ENCODE measurements at regions not wholly inside any gene's neighbourhood (a gene's known extent, or its start where the extent isn't known, plus 50 kb on each side); places are given as distances from the start of the nearest gene placed in this dataset.

GRCh38 chr11:93274851-93275250, 55.7 kb upstream of the DEUP1 start:
- no peak overlapping the region for H3K27ac ChIP-seq (ENCODE audit: insufficient read depth, low read depth, low read length)
- no peaks in the 10 kb centered on the region for H3K9me1 ChIP-seq (replicated peaks; ENCODE audit: control insufficient read depth, extremely low read depth, insufficient read depth, low read length)
- DNase-seq (ENCODE audit: low read depth, low spot score) (no peak), FAIRE-seq (no peak)
- ChIA-PET POLR2A (no interaction called here), CTCF (no interaction called here)
- H3K9ac ChIP-seq (replicated peaks; ENCODE audit: extremely low read depth, insufficient read depth, low read length), result no peak overlapping the region
- no peaks in the 10 kb centered on the region for H3K4me1 ChIP-seq (ENCODE audit: control insufficient read depth, extremely low read depth, insufficient read depth, low read length)
- no peaks in the 10 kb centered on the region for H3K27me3 ChIP-seq (ENCODE audit: control insufficient read depth in 2 of 2, insufficient read depth in 2 of 2, low read length in 2 of 2)
- H3K4me2 ChIP-seq (ENCODE audit: insufficient read depth, low read length), result no peak overlapping the region
- H3K36me3 ChIP-seq (ENCODE audit: control insufficient read depth in 2 of 2, extremely low read depth in 1 of 2, insufficient read depth in 2 of 2, low read length in 2 of 2), result no peaks in the 10 kb centered on the region
- H4K20me1 ChIP-seq (replicated peaks; ENCODE audit: control insufficient read depth, extremely low read depth, insufficient read depth, low read length), result no peaks in the 10 kb centered on the region
- no peak overlapping the region for H3K4me3 ChIP-seq (replicated peaks in 1 of 3; ENCODE audit: insufficient read depth in 1 of 3, low read depth in 1 of 3, low read length in 3 of 3)
- H2AFZ ChIP-seq (ENCODE audit: low read depth, low read length), result no peak overlapping the region
- dilution Hi-C loops (cut with MboI; ENCODE audit: extremely low pct_ligation_motif_present, low sequenced_read_pairs) (no loop called here), intact Hi-C loops (cut with micrococcal nuclease) (no loop called here)
- no TSS peak for BruUV-seq (replicated peaks)
- H3K79me2 ChIP-seq (ENCODE audit: control insufficient read depth, insufficient read depth, low read length), result no peaks in the 10 kb centered on the region
- TF ChIP-seq JUN (IDR thresholded peaks at IDR 0.05; ENCODE audit: borderline replicate concordance, insufficient read depth, insufficient read length, low read depth) (no peak), CTCF (IDR thresholded peaks at IDR 0.05; ENCODE audit: extremely low read depth in 1 of 2, insufficient read depth in 1 of 2, low read depth in 1 of 2, low read length in 2 of 2) (no peak), MYC (IDR thresholded peaks at IDR 0.05; ENCODE audit: low read depth, low read length) (no peak), EZH2 (IDR thresholded peaks at IDR 0.05; ENCODE audit: borderline replicate concordance, low read depth, low read length, severe bottlenecking) (no peak), POLR2AphosphoS5 (IDR thresholded peaks at IDR 0.05; ENCODE audit: insufficient read depth, low read depth, low read length) (no peak)
- H3K9me3 ChIP-seq (replicated peaks; ENCODE audit: control insufficient read depth, insufficient read depth, low read length), result no peaks in the 10 kb centered on the region

GRCh38 chr11:93278976-93279375, 51.6 kb upstream of the DEUP1 start:
- Histone ChIP-seq H3K9me3 (replicated peaks; ENCODE audit: control insufficient read depth, insufficient read depth, low read length) (no peaks in the 10 kb centered on the region), H4K20me1 (replicated peaks; ENCODE audit: control insufficient read depth, extremely low read depth, insufficient read depth, low read length) (no peaks in the 10 kb centered on the region), H3K27ac (ENCODE audit: insufficient read depth, low read depth, low read length) (no peak overlapping the region), H3K9me1 (replicated peaks; ENCODE audit: control insufficient read depth, extremely low read depth, insufficient read depth, low read length) (no peaks in the 10 kb centered on the region), H3K79me2 (ENCODE audit: control insufficient read depth, insufficient read depth, low read length) (no peaks in the 10 kb centered on the region), H3K4me3 (replicated peaks in 1 of 3; ENCODE audit: insufficient read depth in 1 of 3, low read depth in 1 of 3, low read length in 3 of 3) (no peak overlapping the region), H3K4me1 (ENCODE audit: control insufficient read depth, extremely low read depth, insufficient read depth, low read length) (no peaks in the 10 kb centered on the region), H3K36me3 (ENCODE audit: control insufficient read depth in 2 of 2, extremely low read depth in 1 of 2, insufficient read depth in 2 of 2, low read length in 2 of 2) (no peaks in the 10 kb centered on the region), H3K4me2 (ENCODE audit: insufficient read depth, low read length) (no peak overlapping the region), H3K9ac (replicated peaks; ENCODE audit: extremely low read depth, insufficient read depth, low read length) (no peak overlapping the region), H3K27me3 (ENCODE audit: control insufficient read depth in 2 of 2, insufficient read depth in 2 of 2, low read length in 2 of 2) (no peaks in the 10 kb centered on the region), H2AFZ (ENCODE audit: low read depth, low read length) (no peak overlapping the region)
- ChIA-PET POLR2A (no interaction called here), CTCF (no interaction called here)
- intact Hi-C loops (cut with micrococcal nuclease), result no loop called here
- dilution Hi-C loops (cut with MboI; ENCODE audit: extremely low pct_ligation_motif_present, low sequenced_read_pairs), result no loop called here
- FAIRE-seq (no peak), DNase-seq (ENCODE audit: low read depth, low spot score) (no peak)
- no TSS peak for BruUV-seq (replicated peaks)
- TF ChIP-seq CTCF (IDR thresholded peaks at IDR 0.05; ENCODE audit: extremely low read depth in 1 of 2, insufficient read depth in 1 of 2, low read depth in 1 of 2, low read length in 2 of 2) (no peak), EZH2 (IDR thresholded peaks at IDR 0.05; ENCODE audit: borderline replicate concordance, low read depth, low read length, severe bottlenecking) (no peak), MAX (IDR thresholded peaks at IDR 0.05; ENCODE audit: insufficient read depth, insufficient read length) (no peak), JUN (IDR thresholded peaks at IDR 0.05; ENCODE audit: borderline replicate concordance, insufficient read depth, insufficient read length, low read depth) (no peak), POLR2A (IDR thresholded peaks at IDR 0.05; ENCODE audit: low read depth, low read length) (no peak), MYC (IDR thresholded peaks at IDR 0.05; ENCODE audit: low read depth, low read length) (no peak), POLR2AphosphoS5 (IDR thresholded peaks at IDR 0.05; ENCODE audit: insufficient read depth, low read depth, low read length) (no peak), FOS (IDR thresholded peaks at IDR 0.05; ENCODE audit: borderline replicate concordance, insufficient read depth, low read length) (no peak), GATA2 (IDR thresholded peaks at IDR 0.05; ENCODE audit: insufficient read depth, insufficient read length, low read depth, low read length) (no peak)
